ENCODE measurements at regions not wholly inside any gene's neighbourhood (a gene's known extent, or its start where the extent isn't known, plus 50 kb on each side); places are given as distances from the start of the nearest gene placed in this dataset.

DNA sequence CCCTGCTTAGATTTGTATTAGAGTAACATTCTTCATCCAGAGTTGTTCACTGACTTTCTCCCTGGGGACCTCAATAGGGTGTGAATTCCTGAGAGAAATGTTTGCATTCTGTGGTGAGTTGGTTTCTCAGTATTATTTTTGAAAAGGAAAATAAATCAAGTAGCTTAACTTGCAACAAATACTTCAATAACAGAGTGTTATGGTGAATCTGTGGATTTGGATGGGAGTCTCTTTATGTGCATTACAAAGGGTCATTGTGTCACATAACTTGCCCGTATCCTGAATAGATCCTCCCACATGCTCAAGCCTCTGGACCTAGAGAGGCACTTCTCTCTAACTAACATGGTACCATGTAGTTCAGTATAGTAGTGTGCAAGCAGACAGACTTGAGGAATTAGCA, 68.4 kb upstream of the IPO9 start:
- TF ChIP-seq, protein P1, sequence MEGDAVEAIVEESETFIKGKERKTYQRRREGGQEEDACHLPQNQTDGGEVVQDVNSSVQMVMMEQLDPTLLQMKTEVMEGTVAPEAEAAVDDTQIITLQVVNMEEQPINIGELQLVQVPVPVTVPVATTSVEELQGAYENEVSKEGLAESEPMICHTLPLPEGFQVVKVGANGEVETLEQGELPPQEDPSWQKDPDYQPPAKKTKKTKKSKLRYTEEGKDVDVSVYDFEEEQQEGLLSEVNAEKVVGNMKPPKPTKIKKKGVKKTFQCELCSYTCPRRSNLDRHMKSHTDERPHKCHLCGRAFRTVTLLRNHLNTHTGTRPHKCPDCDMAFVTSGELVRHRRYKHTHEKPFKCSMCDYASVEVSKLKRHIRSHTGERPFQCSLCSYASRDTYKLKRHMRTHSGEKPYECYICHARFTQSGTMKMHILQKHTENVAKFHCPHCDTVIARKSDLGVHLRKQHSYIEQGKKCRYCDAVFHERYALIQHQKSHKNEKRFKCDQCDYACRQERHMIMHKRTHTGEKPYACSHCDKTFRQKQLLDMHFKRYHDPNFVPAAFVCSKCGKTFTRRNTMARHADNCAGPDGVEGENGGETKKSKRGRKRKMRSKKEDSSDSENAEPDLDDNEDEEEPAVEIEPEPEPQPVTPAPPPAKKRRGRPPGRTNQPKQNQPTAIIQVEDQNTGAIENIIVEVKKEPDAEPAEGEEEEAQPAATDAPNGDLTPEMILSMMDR (conservative IDR thresholded peaks at IDR 0.05) = no peak
- no peak for TF ChIP-seq ZFX (IDR thresholded peaks at IDR 0.05)

Data from C4-2B (cell line).